SK-N-SH treated with all-trans-retinoic acid at 6 μM for 48 hours (cell line): ENCODE measurements at regions not wholly inside any gene's neighbourhood (a gene's known extent, or its start where the extent isn't known, plus 50 kb on each side); places are given as distances from the start of the nearest gene placed in this dataset.

Source experiments
- BACH2 ChIP-seq: fragments of 250-450 bp; sonication (Bioruptor Pico); IDR thresholded peaks from 2 replicates; pipeline ENCODE4 v1.9.0; 2021; ENCODE audit warnings: mild to moderate bottlenecking, borderline replicate concordance
- SNAI2 ChIP-seq: fragments of 250-450 bp; sonication (Bioruptor Pico); IDR thresholded peaks from 2 replicates; pipeline ENCODE4 v1.5.0; 2020; ENCODE audit warnings: mild to moderate bottlenecking, moderate library complexity

GRCh38 chr20:21839982-21840381 is 134.5 kb downstream of the PAX1 start:
- TF ChIP-seq BACH2 (CRISPR knock-in tag) (no peak), SNAI2 (CRISPR knock-in tag) (no peak)
